PC-3 (cell line): ENCODE measurements at regions not wholly inside any gene's neighbourhood (a gene's known extent, or its start where the extent isn't known, plus 50 kb on each side); places are given as distances from the start of the nearest gene placed in this dataset.

ENCODE experiments used
- ATAC-seq: fragments of 200-7000 bp; cut with Tn5 transposase; 2 replicates; pipeline ENCODE4 v1.9.1; 2020; ENCODE audit warnings: mild to moderate bottlenecking, moderate library complexity
- BruUV-seq: library from RNA; stranded (reverse); fragments of 400-500 nt; replicated peaks from 2 replicates; lab custom pipeline; 2021; lab: Mats Ljungman, UMichigan
- CTCF ChIA-PET: fragments of 300-600 bp; sonication (Branson Sonifier 250); formaldehyde crosslinking; loops from one replicate; lab custom pipeline; 2022; ENCODE audit warnings: antibody characterized with exemption; lab: Charles Lee
- POLR2A ChIA-PET: fragments of 300-600 bp; sonication (Branson Sonifier 250); formaldehyde crosslinking; loops from one replicate; lab custom pipeline; 2022; ENCODE audit warnings: antibody characterized with exemption; ENCODE audit not compliant: unreplicated experiment; lab: Charles Lee
- DNase-seq: peaks from one replicate; pipeline ENCODE4 v3.0.0-alpha.2; 2015
- H2AFZ ChIP-seq: fragments of 300-600 bp; sonication (generic); 2 replicates; pipeline ENCODE4 v1.6.0; 2016; ENCODE audit warnings: antibody characterized with exemption, low read length
- H3F3A ChIP-seq: fragments of 300-600 bp; sonication (generic); one replicate; pipeline ENCODE4 v1.6.0; 2017; ENCODE audit warnings: antibody characterized with exemption, low read length, control low read depth, mild to moderate bottlenecking; ENCODE audit not compliant: unreplicated experiment
- H3K27ac ChIP-seq: fragments of 300-600 bp; sonication (generic); 2 replicates; pipeline ENCODE4 v1.5.1; 2016; ENCODE audit warnings: mild to moderate bottlenecking, low read length
- H3K27me3 ChIP-seq: fragments of 300-600 bp; sonication (generic); 2 replicates; pipeline ENCODE4 v1.6.1; 2016; ENCODE audit warnings: low read length, mixed read lengths
- H3K36me3 ChIP-seq: fragments of 300-600 bp; sonication (generic); 2 replicates; pipeline ENCODE4 v1.6.1; 2016; ENCODE audit warnings: low read depth, mixed run types, low read length, mixed read lengths
- H3K4me1 ChIP-seq: fragments of 300-600 bp; sonication (generic); 2 replicates; pipeline ENCODE4 v1.5.1; 2016; ENCODE audit warnings: low read length; ENCODE audit not compliant: insufficient read depth
- H3K4me2 ChIP-seq: fragments of 300-600 bp; sonication (generic); 2 replicates; pipeline ENCODE4 v1.6.0; 2016; ENCODE audit warnings: low read length
- H3K4me3 ChIP-seq: fragments of 300-600 bp; sonication (generic); 2 replicates; pipeline ENCODE4 v1.5.1; 2016; ENCODE audit warnings: mild to moderate bottlenecking, low read length, mixed read lengths
- H3K79me2 ChIP-seq: fragments of 300-600 bp; sonication (generic); 2 replicates; pipeline ENCODE4 v1.6.1; 2017; ENCODE audit warnings: low read length, mixed read lengths
- H3K9ac ChIP-seq: fragments of 300-600 bp; sonication (generic); 2 replicates; pipeline ENCODE4 v1.6.0; 2016; ENCODE audit warnings: mild to moderate bottlenecking, low read length
- H3K9me2 ChIP-seq: fragments of 300-600 bp; sonication (generic); replicated peaks from 2 replicates; pipeline ENCODE4 v1.6.1; 2016; ENCODE audit warnings: mixed run types, low read length, mixed read lengths
- H3K9me3 ChIP-seq: fragments of 300-600 bp; sonication (generic); 2 replicates; pipeline ENCODE4 v1.6.1; 2016; ENCODE audit warnings: low read length, mixed read lengths
- H4K20me1 ChIP-seq: fragments of 300-600 bp; sonication (generic); 2 replicates; pipeline ENCODE4 v1.6.1; 2016; ENCODE audit warnings: low read length, mixed read lengths
- EZH2 ChIP-seq: fragments of 300-600 bp; sonication (generic); IDR thresholded peaks from one replicate; pipeline ENCODE4 v1.6.1; 2017; ENCODE audit warnings: antibody characterized with exemption, mild to moderate bottlenecking, low read length; ENCODE audit not compliant: unreplicated experiment
- EZH2phosphoT487 ChIP-seq: fragments of 300-600 bp; sonication (generic); IDR thresholded peaks from 2 replicates; pipeline ENCODE4 v1.6.1; 2018; ENCODE audit warnings: mild to moderate bottlenecking, antibody characterized with exemption, low read length, borderline replicate concordance
- intact Hi-C: fragments of 100-400 bp; cut with micrococcal nuclease; formaldehyde crosslinking; loops from 2 replicates; pipeline ENCODE4 v1.9.0; 2023
- TF ChIP-seq, protein P1 (sequence below): fragments of 300-600 bp; sonication (generic); conservative IDR thresholded peaks from 2 replicates; pipeline ENCODE4 v1.5.1; 2017; ENCODE audit warnings: antibody characterized with exemption, low read depth, mild to moderate bottlenecking, low read length

DNA sequence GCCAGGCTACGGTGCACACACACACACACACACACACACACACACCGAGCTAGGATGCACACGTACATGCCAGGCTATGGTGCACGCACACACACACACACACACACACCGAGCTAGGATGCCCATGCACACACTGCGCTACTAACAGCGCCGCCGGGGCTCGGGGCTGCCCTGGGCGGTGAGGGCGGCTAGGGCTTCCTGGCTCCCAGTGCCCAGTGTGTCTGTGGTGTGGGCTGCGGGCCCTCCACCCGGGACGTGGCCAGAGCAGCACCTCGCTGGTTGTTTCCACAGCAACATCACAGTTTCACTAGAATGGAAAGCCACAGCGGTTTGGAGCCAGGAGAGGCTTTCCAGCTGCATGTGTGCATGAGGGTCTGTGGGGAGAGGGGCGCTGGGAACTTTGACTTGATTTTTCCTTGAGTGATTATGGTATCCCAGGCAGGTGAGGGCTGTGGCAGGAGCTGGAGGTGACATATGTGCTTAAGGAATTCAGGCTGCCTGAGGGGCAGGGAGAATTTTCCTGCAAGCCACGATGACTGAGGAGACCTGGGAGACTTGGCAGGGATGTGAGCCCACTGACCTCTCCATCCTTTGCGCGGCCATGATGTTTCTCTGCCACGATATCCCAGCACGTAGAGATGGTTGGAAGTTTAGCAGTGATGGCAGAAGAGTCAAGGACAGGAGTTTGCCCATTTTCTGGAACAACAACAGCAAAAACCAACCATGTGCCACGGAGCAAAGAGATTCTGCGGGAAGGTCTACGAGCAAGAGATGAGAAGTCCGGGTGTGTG lies 195.9 kb downstream of the SNX19 start:
- no peaks in the 10 kb centered on the region for H3K27me3 ChIP-seq
- no peaks in the 10 kb centered on the region for H3K36me3 ChIP-seq
- ChIA-PET POLR2A (interaction anchor here (0.7 kb wide), 1 partner anchor 146 kb away, joined by 3 read pairs; no protein-coding TSS in a partner anchor), CTCF (no interaction called here)
- TF ChIP-seq EZH2: no peak
- H3K79me2 ChIP-seq: no peaks in the 10 kb centered on the region
- no peak for ATAC-seq
- DNase-seq: no peak
- intact Hi-C loops: no loop called here
- no peak overlapping the region for H3K27ac ChIP-seq
- no peaks in the 10 kb centered on the region for H4K20me1 ChIP-seq
- H3F3A ChIP-seq: no peaks in the 10 kb centered on the region
- no peaks in the 10 kb centered on the region for H3K9me3 ChIP-seq
- peaks cover 4% of the 10 kb centered on the region; the same call in 1 of the 2 replicates for H3K4me1 ChIP-seq
- no peaks in the 10 kb centered on the region for H3K9me2 ChIP-seq
- no TSS peak for BruUV-seq
- H3K4me2 ChIP-seq: no peak overlapping the region
- H2AFZ ChIP-seq: no peak overlapping the region
- no peak overlapping the region for H3K9ac ChIP-seq
- no peak overlapping the region for H3K4me3 ChIP-seq

DNA sequence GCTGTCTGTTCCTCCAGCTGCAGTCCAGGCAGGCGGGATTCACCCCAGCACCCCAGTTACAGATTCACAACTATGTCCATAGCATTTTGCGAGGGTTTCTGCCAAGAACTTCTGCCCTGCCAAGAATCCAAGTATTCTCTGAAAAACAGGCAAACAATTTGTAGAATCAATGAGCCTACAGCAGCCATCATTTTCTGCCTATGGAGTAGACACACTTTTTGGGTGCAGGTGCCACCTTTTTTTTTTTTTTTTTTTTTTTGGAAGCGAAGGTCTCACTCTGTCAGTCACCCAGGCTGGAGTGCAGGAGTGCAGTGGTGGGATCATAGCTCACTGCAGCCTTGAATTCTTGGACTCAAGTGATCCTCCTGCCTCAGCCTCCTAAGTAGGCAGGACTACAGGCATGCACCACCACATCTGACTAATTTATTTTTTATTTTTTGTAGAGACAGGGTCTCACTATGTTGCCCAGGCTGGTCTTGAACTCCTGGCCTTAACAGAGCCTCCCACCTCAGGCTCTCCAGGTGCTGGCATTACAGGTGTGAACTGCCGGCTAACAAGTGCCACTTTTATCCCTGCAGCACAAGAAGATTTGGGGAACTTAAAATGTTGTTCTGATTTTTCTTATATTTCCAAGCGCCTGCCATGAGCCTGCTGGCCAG lies 195.1 kb downstream of the SNX19 start:
- POLR2A ChIA-PET: interaction anchor here (0.5 to 0.7 kb wide), 2 partner anchors 14 to 145 kb away, joined by 3 to 5 read pairs; no protein-coding TSS in a partner anchor
- H3K27me3 ChIP-seq: no peaks in the 10 kb centered on the region
- H3K9me3 ChIP-seq: no peaks in the 10 kb centered on the region
- BruUV-seq: no TSS peak
- peak overlapping the region; percentile 35 for H3K27ac ChIP-seq
- H3K4me1 ChIP-seq: peaks cover 9% of the 10 kb centered on the region; the same call in 1 of the 2 replicates
- H3K79me2 ChIP-seq: no peaks in the 10 kb centered on the region
- no peak overlapping the region for H3K4me2 ChIP-seq
- intact Hi-C loops: no loop called here
- no peaks in the 10 kb centered on the region for H3K9me2 ChIP-seq
- CTCF ChIA-PET: no interaction called here
- no peak for TF ChIP-seq EZH2
- TF ChIP-seq EZH2phosphoT487: no peak
- TF ChIP-seq, protein P1, sequence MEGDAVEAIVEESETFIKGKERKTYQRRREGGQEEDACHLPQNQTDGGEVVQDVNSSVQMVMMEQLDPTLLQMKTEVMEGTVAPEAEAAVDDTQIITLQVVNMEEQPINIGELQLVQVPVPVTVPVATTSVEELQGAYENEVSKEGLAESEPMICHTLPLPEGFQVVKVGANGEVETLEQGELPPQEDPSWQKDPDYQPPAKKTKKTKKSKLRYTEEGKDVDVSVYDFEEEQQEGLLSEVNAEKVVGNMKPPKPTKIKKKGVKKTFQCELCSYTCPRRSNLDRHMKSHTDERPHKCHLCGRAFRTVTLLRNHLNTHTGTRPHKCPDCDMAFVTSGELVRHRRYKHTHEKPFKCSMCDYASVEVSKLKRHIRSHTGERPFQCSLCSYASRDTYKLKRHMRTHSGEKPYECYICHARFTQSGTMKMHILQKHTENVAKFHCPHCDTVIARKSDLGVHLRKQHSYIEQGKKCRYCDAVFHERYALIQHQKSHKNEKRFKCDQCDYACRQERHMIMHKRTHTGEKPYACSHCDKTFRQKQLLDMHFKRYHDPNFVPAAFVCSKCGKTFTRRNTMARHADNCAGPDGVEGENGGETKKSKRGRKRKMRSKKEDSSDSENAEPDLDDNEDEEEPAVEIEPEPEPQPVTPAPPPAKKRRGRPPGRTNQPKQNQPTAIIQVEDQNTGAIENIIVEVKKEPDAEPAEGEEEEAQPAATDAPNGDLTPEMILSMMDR: no peak
- no peak overlapping the region for H2AFZ ChIP-seq
- ATAC-seq: no peak
- no peaks in the 10 kb centered on the region for H3F3A ChIP-seq
- no peaks in the 10 kb centered on the region for H4K20me1 ChIP-seq
- DNase-seq: no peak
- H3K9ac ChIP-seq: no peak overlapping the region
- H3K36me3 ChIP-seq: no peaks in the 10 kb centered on the region
- no peak overlapping the region for H3K4me3 ChIP-seq

DNA sequence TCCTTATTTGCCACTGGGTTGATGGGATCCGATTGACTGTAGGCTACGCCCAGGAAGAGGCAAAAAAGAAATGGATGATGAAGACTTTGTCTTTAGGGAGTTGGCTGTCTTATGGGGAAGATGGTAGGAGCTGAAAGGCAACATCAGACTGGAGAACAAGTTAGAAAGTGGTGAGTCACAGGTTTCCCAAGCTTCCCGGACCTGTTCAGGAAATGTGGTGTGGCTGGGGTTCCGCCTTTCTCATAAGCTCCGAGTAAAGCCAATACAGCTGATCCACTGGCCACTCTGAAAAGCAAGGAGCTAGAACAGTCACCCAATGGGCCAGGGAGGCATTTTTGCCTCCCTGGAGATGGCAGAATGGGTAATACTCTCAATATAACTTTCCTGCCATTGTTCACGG lies 194.5 kb downstream of the SNX19 start:
- Histone ChIP-seq H3K4me2 (no peak overlapping the region), H3K79me2 (no peaks in the 10 kb centered on the region), H3K9me3 (no peaks in the 10 kb centered on the region), H3K9me2 (no peaks in the 10 kb centered on the region), H3K4me3 (no peak overlapping the region), H2AFZ (no peak overlapping the region), H3F3A (no peaks in the 10 kb centered on the region), H3K9ac (no peak overlapping the region), H3K27me3 (no peaks in the 10 kb centered on the region), H3K36me3 (no peaks in the 10 kb centered on the region), H3K27ac (peak overlapping the region; percentile 35), H4K20me1 (no peaks in the 10 kb centered on the region), H3K4me1 (peaks cover 11% of the 10 kb centered on the region; the same call in 1 of the 2 replicates)
- peak; percentile 58 for ATAC-seq
- peak; percentile 62 for DNase-seq
- TF ChIP-seq, protein P1: no peak
- TF ChIP-seq EZH2: no peak
- no peak for TF ChIP-seq EZH2phosphoT487
- intact Hi-C loops: no loop called here
- POLR2A ChIA-PET: interaction anchor here (0.5 kb wide), 1 partner anchor 14 kb away, joined by 5 read pairs; no protein-coding TSS in a partner anchor
- CTCF ChIA-PET: no interaction called here
- BruUV-seq: no TSS peak
